GM19239 (cell line): ENCODE measurements at regions not wholly inside any gene's neighbourhood (a gene's known extent, or its start where the extent isn't known, plus 50 kb on each side); places are given as distances from the start of the nearest gene placed in this dataset.

Experiments
- DNase-seq: peaks from one replicate; pipeline ENCODE4 v3.0.0; 2011; ENCODE audit warnings: low spot score; ENCODE audit not compliant: insufficient read length
- FAIRE-seq: peaks from 2 replicates; lab custom pipeline; 2011; peaks lifted over from hg19 to GRCh38; lab: Jason Lieb, UNC

DNA sequence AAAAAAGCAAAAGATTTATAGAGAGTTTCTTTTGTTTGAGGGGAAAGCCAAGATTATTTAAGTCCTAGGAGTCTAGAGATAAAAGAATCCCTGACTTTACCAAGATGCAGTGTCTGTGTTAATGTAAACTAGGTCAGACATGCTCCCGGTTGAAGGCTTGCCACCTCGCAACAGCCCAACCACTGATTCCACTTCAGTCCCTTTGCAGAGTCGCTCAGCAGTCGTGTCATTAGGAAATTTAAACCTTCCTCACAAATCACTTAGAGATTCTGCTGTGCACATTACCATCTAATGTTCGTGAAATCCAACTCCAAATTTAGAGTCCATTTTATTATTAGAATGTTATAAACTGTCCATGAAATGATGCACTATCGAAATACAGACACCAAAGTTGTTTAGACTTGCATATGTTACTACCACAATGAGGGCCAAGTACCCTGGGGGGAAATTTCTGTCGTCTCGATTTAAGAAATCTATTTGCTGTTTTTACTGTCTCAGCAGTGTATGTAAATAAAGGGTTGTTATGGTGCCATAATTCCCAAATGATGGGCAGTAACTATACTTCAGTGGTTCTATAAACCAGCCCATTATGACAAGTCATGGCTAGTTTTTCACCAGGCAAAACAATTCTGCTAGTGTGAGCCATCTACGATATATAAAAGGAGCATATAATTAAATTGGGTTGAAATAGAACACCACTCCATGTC is 101.4 kb upstream of the MTNR1B start:
- DNase-seq, result no peak
- no peak for FAIRE-seq

- DNase-seq, result no peak
- FAIRE-seq, result no peak
Measured at GRCh38 chr11:92869716-92870115, 99.7 kb upstream of the MTNR1B start.

DNA sequence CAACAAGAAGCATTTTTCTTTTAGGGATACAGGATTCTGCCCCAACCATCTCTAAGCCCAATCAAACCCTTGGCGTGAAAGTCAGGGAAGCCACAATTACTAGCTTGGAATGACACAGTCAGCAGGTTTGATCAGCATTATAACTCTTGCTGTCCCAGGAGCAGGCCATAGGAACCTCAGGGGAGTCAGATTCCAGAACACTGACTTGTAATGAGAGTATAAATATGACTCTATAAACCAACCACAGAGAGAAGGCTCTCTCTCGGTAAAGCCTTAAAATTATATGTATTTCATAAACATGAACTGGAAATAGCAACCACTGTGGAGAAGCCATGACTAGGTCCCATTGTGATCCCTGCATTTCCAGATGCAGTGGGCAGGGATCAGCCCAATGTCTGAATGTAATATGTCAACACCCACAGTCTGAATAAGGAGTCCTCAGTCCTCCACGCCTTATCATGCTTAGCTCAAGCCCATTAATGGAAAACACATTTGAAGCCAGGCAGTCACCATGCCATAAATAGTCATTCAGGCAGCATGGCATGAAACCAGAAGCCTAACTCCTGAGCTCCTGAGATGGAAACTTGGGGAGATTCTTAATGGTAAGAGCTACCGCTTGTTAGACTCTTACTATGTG is 99.1 kb upstream of the MTNR1B start:
- FAIRE-seq (no peak), DNase-seq (no peak)

- no peak for FAIRE-seq
- DNase-seq, result no peak
Measured at GRCh38 chr11:92873551-92873950, 95.9 kb upstream of the MTNR1B start.

DNA sequence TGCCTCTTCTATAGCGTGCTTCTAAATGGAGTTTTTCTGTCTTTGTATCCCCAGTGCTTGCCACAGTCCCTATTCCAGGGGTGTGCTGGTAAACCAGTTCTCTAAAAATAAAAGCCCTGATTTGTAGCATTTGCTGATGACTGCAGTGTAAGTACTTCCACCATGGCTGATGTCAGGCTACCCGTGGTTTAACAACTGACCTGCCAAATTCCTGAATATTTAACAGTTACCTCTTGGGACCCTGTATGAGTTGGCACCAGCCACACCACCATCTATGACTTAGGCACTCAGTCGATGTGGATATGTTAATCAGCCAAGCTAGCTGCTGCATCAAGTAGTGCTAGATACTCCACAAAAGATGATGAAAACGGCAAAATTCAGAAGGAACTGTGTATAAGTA is 94.0 kb upstream of the MTNR1B start:
- no peak for DNase-seq
- no peak for FAIRE-seq

DNA sequence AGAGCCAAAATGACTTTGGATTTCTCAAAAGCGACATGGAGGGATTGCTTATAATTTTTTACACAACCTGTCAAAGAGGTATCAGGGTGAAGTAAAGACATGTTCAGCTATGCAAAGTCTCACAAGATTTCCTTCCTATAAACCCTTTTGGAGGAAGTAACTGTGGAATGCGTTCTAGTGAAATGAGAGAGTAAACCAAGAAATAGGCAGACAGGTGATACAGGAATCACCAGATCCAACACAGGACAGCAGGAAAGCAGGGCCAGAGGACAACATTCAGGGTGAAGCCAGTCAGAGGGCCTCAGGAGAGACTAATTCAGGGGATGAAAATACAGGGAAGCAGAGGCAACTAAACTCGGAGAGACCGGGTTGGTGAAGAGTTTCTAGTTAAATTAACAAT is 90.4 kb upstream of the MTNR1B start:
- DNase-seq, result no peak
- FAIRE-seq, result no peak

GRCh38 chr11:92880381-92880780 is 89.1 kb upstream of the MTNR1B start:
- no peak for FAIRE-seq
- no peak for DNase-seq

- no peak for DNase-seq
- FAIRE-seq, result no peak
Measured at GRCh38 chr11:92881940-92882450, 87.5 kb upstream of the MTNR1B start.

DNA sequence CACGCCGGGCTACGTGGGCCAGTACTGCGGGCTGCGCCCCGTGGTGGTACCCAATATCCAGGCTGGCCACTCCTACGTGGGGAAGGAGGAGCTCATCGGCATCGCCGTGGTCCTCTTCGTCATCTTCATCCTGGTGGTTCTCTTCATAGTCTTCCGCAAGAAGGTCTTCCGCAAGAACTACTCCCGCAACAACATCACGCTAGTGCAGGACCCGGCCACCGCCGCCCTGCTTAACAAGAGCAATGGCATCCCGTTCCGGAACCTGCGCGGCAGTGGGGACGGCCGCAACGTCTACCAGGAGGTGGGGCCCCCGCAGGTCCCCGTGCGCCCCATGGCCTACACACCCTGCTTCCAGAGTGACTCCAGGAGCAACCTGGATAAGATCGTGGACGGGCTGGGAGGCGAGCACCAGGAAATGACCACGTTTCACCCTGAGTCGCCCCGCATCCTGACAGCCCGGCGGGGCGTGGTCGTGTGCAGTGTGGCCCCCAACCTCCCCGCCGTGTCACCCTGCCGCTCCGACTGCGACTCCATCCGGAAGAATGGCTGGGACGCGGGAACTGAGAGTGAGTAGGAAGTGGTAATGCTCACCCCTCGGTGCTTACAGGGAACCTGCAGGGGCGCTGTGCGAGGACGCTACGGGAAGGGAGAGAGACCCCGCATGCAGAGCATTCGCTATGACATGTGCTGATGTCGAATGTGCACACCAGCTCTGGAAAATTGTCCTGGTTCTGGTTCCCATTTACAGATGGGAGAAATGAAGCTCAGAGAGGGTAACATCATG is 86.4 kb upstream of the MTNR1B start:
- no peak for FAIRE-seq

GRCh38 chr11:92885600-92885999 is 83.9 kb upstream of the MTNR1B start:
- FAIRE-seq (no peak), DNase-seq (no peak)

More for the DNA sequence above, 86.4 kb upstream of the MTNR1B start:
- no peak for DNase-seq

DNA sequence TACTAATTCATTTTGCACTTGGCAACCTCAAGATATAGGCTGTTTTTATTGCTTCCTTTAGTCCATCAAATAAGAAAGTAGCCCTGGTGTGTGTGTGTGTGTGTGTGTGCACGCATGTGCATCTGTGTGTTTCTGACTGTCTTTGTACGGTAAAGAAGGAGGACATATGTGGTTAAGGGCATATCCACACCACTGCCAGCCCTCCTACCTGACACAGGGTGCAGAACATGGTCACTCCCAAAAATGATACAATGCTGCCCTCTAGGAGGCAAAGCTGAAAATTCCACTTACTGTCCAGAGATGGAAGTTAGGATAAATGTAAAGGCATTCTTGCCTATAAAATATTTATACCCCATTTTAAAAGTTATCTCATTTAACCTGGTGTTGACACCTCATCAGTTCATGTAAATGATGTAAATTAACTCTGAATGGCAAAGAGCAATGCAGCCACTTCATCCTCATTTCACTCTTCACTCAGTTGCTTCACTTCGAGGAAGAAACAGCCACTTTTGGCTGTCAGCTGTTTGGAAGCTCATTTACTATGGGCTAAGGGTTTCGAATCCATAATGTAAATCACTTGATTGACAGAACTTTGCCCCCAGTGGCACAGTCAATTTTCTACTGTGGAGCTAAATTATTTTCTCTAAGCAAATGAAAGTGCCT is 83.1 kb upstream of the MTNR1B start:
- no peak for FAIRE-seq
- peak; percentile 36 for DNase-seq

DNA sequence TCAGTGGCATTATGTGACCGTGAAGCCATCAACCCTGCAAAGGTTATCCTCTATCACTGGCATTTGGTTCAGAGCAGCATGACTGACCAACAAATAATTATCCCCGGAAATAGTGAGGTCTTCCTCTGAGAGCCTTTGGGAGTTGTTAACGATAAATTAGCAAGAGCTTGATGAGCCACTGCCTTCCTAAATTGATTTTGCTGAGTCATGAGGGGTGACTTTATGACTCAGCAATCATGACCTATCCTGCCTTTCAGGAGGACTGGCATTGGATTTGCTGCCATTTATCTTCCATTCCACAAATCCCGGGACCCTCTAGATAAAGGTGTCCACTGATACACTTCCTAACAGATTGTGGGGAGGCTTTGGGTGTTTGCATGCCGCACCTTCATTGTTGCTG is 80.8 kb upstream of the MTNR1B start:
- no peak for FAIRE-seq

GRCh38 chr11:92890846-92891245 is 78.6 kb upstream of the MTNR1B start:
- FAIRE-seq (no peak), DNase-seq (no peak)

More for the DNA sequence above, 80.8 kb upstream of the MTNR1B start:
- DNase-seq, result no peak

DNA sequence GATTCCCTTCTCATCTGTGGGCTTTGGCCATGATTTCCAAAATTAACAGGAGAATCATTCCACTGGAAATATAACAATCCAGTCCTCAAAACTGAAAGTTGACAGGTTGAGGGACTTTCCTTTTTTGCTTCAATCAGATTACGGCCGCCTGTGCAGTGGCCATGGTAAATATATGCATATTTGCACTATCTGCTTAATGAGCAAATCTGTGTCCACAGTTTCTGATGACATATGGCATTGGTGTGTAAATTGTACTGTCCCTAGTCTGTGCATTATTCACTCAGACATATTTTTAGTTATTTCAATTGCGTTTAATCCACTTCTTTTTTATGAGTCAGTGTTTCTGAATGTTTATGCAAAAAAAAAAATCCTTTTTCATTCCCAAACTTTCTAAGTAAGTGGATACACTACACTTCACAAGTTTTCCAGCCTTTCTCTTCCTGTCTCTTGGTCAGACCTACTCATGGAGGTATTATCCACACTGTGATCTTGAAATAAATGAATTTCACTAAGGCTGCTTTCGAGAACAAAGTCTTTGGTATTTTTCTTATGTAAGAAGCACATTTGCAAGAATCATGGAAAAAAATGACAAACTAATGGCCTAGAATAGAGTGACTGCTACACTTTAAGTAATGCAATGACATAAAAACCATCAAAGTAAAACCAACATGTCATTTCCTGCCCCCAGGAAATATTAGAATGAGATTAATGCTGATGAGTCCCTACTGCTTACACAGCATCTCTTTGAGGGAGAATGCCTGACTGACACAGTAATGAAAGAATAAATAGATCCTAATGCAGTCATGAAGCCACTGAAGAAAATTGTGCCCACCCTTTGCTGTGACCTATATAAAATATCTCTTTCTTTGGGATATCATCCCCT is 76.4 kb upstream of the MTNR1B start:
- no peak for DNase-seq

GRCh38 chr11:92894197-92894596 is 75.3 kb upstream of the MTNR1B start:
- FAIRE-seq, result no peak
- DNase-seq, result no peak

More for the DNA sequence above, 76.4 kb upstream of the MTNR1B start:
- no peak for FAIRE-seq

GRCh38 chr11:92897487-92897886 is 72.0 kb upstream of the MTNR1B start:
- FAIRE-seq, result no peak
- no peak for DNase-seq

DNA sequence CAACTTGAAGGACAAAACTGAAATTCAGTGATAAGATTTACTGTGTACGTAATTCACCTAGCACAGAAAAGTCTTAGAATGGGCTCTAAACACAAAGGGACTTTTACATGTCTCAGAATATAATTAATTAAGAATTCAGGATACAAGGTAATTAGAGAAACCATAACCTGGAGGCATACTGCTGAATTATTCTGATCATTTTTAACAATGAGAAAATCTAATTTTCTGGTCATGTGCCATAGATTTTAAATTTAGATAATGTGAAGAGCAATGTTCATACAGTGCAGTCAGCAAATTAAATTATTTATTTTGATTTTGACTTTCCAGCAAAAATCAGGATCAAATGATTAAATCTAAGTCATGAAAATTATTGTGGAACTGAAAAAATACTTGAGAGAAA is 67.0 kb upstream of the MTNR1B start:
- no peak for DNase-seq
- no peak for FAIRE-seq

- FAIRE-seq (no peak), DNase-seq (no peak)
Measured at GRCh38 chr11:92907671-92908070, 61.8 kb upstream of the MTNR1B start.

DNA sequence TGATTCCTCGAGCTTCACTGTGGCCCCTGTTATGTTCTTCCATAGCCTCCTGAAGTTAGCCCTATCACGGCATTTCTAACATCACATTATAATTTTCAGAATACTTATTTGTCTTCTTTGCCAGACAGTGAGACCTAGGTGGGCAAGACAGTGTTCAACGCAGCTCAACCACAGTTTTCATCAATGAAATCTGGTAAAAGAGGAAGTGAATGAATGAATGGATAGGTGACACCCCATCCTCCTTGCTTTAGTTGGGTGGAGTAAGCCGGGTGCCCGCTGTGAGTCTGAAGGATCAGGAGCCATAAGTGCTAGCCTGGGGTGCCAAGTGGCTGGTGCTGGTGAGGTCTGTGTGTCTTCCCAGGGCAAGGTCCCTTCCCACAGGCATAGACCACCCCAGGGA is 60.2 kb upstream of the MTNR1B start:
- no peak for DNase-seq
- FAIRE-seq, result no peak

GRCh38 chr11:92911478-92911877 is 58.0 kb upstream of the MTNR1B start:
- no peak for DNase-seq
- FAIRE-seq, result no peak
